ENCODE measurements at regions not wholly inside any gene's neighbourhood (a gene's known extent, or its start where the extent isn't known, plus 50 kb on each side); places are given as distances from the start of the nearest gene placed in this dataset.

DNA sequence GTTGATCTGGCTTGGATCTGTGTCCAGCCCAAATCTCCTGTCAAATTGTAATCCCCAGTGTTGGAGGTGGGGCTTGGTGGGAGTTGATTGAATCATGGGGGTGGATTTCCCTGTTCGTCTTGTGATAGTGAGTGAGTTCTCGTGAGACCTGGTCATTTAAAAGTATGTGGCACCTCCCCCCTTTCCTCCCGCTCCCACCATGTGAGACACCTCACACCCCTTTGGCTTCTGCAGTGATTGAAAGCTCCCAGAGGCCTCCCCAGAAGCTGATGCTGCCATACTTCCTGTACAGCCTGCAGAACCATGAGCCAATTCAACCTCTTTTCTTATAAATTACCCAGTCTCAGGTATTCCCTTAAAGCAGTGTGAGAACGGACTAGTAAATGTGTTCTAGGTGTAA lies 117.3 kb upstream of the PTCH1 start:
- no peak for TF ChIP-seq POLR2A (IDR thresholded peaks at IDR 0.05)
- no peak for TF ChIP-seq EP300 (IDR thresholded peaks at IDR 0.05)
- TF ChIP-seq, protein P1, sequence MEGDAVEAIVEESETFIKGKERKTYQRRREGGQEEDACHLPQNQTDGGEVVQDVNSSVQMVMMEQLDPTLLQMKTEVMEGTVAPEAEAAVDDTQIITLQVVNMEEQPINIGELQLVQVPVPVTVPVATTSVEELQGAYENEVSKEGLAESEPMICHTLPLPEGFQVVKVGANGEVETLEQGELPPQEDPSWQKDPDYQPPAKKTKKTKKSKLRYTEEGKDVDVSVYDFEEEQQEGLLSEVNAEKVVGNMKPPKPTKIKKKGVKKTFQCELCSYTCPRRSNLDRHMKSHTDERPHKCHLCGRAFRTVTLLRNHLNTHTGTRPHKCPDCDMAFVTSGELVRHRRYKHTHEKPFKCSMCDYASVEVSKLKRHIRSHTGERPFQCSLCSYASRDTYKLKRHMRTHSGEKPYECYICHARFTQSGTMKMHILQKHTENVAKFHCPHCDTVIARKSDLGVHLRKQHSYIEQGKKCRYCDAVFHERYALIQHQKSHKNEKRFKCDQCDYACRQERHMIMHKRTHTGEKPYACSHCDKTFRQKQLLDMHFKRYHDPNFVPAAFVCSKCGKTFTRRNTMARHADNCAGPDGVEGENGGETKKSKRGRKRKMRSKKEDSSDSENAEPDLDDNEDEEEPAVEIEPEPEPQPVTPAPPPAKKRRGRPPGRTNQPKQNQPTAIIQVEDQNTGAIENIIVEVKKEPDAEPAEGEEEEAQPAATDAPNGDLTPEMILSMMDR (IDR thresholded peaks at IDR 0.05): no peak
